Astrocyte of the cerebellum (primary cell): ENCODE measurements at regions not wholly inside any gene's neighbourhood (a gene's known extent, or its start where the extent isn't known, plus 50 kb on each side); places are given as distances from the start of the nearest gene placed in this dataset.

Source experiments
- DNase-seq: peaks from one replicate; pipeline ENCODE4 v3.0.0-alpha.2; 2011; ENCODE audit warnings: low read depth
- H3K4me3 ChIP-seq: 2 replicates; pipeline ENCODE4 v1.5.1; 2011; ENCODE audit warnings: mild to moderate bottlenecking, low read depth, low read length, moderate library complexity
- in situ Hi-C: cut with HindIII; loops from 2 replicates; pipeline ENCODE4 v1.10.0; 2017; ENCODE audit warnings: low sequenced_read_pairs
- TF ChIP-seq, protein P1 (sequence below): IDR thresholded peaks from 2 replicates; pipeline ENCODE4 v1.5.1; 2012; ENCODE audit warnings: low read length, low read depth, moderate library complexity, mild to moderate bottlenecking; ENCODE audit errors: missing control alignments

DNA sequence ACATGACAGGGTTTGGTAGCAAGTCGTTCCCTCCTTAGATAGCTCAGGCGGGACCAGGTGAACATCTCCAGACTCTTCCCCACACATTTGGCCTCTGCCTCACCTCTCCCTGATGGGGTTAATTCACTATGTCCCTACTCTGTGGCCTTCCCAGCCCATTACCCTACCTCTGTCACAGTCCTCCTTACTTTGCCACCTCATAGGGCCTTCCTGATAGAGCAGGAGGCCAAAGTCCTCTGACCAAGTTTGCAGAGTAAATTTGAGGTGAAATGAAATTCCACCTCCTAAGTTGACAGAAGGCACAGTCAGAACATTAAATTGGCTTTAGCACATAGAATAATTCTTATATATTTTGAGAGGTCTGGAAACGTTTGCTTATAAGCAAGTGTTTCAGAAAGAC is 53.1 kb upstream of the ARMC2 start:
- DNase-seq, result no peak
- H3K4me3 ChIP-seq, result no peak overlapping the region
- in situ Hi-C loops, result no loop called here
- TF ChIP-seq, protein P1, sequence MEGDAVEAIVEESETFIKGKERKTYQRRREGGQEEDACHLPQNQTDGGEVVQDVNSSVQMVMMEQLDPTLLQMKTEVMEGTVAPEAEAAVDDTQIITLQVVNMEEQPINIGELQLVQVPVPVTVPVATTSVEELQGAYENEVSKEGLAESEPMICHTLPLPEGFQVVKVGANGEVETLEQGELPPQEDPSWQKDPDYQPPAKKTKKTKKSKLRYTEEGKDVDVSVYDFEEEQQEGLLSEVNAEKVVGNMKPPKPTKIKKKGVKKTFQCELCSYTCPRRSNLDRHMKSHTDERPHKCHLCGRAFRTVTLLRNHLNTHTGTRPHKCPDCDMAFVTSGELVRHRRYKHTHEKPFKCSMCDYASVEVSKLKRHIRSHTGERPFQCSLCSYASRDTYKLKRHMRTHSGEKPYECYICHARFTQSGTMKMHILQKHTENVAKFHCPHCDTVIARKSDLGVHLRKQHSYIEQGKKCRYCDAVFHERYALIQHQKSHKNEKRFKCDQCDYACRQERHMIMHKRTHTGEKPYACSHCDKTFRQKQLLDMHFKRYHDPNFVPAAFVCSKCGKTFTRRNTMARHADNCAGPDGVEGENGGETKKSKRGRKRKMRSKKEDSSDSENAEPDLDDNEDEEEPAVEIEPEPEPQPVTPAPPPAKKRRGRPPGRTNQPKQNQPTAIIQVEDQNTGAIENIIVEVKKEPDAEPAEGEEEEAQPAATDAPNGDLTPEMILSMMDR, result no peak

DNA sequence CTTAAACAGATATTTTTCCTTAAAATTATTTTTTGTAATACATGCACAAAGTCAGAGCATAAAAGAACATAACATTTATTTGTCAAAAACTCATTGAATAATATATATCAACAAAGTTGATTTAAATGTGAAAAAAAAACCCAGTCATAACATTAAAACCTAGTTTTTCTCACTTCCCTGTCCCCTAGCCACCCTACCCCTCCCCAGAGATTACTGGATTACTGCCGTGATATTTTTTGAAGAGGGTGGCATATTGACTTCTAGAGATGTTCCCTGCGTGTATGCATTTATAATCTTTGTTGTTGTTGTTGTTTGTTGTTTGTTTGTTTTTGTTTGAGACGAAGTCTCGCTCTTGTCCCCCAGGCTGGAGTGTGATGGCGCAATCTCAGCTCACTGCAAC is 52.4 kb upstream of the ARMC2 start:
- TF ChIP-seq, protein P1, result no peak
- no peak overlapping the region for H3K4me3 ChIP-seq
- in situ Hi-C loops, result no loop called here
- DNase-seq, result no peak

DNA sequence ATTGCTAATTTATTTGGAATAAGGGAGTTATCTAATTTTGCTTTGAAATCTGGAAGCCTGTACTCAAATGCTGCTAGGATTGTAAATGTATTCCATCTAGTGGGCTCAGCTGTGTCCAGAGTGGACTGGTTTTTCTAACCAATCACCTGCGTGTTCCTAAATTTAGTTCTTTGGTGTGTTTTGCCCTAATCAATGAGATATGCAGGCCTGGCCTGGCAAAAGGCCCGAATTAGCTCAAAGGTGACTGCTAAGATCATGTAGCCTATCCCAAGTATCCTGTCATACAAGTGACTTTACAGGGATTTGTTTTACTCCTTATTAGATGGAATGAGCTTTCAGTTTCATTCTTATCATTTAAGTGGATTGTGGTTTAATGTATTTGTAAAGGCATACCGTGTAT is 51.3 kb upstream of the ARMC2 start:
- in situ Hi-C loops, result no loop called here
- no peak for DNase-seq
- no peak overlapping the region for H3K4me3 ChIP-seq
- TF ChIP-seq, protein P1, result no peak

DNA sequence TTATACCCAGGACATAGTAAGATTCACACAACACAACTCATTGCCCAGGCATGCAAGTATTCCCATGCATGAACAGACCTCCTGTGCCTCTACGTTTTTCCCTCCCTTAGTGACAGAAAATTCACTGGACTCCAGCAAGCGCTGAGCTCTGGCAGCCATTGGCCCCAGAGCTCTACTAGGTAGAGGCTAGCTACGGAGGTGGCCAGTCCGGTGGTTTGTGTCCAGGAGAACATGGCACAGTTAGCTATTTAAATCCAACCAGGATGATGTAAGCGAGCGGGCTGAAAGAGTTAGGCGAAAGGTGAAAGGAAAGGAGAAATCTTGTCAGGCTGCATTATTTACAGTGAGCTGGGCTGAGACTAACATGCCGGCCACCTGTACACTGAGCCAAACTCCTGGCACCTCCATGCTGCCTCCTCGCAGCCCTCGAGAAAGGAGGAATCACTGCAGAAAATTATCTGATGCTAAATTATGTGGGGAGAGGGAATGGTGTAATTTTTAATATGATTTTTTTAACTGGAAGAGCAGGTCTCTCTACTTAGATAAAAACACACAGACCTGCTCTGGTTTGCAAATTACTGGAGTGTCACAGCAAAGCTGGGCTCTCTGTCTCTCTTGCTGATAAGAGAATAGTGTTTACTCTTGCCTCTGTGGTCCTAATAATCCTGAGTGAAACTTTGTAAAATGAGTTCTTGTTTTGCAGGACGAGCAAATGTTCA is 50.1 kb upstream of the ARMC2 start:
- no peak for DNase-seq
- TF ChIP-seq, protein P1, result no peak
- H3K4me3 ChIP-seq, result no peak overlapping the region
- in situ Hi-C loops, result no loop called here
